ENCODE measurements at regions not wholly inside any gene's neighbourhood (a gene's known extent, or its start where the extent isn't known, plus 50 kb on each side); places are given as distances from the start of the nearest gene placed in this dataset.

- no peaks in the 10 kb centered on the region for H3K9me3 ChIP-seq
- H3K4me1 ChIP-seq = peaks cover 17% of the 10 kb centered on the region
- no peaks in the 10 kb centered on the region for H3K36me3 ChIP-seq
- no peak for DNase-seq
- no peak overlapping the region for H3K4me3 ChIP-seq (ENCODE audit: low read depth, low read length)
- no peak for TF ChIP-seq CTCF (IDR thresholded peaks at IDR 0.05; ENCODE audit: low read depth, low read length)
- no peaks in the 10 kb centered on the region for H3K27me3 ChIP-seq
Observed at GRCh38 chr2:2921011-2921720, 456.5 kb downstream of the EIPR1 start.

DNA sequence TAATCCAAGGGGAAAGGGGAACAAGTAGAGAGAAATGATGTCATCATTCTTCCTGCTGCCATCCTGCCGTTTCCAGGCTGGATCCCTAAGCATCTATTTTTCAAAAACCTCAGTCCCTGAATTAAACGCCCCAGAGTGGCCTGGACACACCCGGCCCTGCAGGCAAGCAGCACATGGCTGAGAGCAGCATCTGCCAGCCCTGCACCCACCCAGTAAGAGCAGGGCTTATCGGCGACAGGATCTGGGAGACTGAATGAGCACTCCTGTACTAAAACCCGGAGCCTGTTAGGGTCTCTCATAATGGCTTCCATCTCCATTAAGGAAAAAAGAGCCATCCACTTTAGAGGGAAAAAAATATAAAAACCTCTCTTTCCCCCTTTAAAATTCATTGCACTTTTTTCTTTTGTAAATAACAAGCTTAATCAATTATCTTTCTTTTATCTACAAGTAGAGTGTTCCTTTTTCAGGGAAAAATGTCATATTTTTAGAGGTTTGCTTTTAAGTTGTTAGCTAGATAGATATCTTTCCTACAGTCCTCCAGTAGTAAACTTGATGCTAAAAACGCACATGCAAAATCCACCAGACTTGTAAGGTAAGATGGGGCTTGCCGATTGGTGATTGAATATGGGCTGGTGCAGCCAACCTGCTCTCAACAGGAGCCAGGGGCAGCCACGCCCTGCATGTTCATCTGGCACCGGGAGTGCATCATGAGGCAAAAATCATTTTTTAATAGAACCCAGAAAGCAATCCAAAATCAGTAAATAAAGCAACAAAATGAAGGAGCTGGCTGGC lies 457.8 kb downstream of the EIPR1 start:
- H3K36me3 ChIP-seq = no peaks in the 10 kb centered on the region
- H3K4me1 ChIP-seq = peaks cover 22% of the 10 kb centered on the region
- no peaks in the 10 kb centered on the region for H3K27me3 ChIP-seq
- peak overlapping the region; percentile 25; the same call in 1 of the 2 replicates for H3K4me3 ChIP-seq (ENCODE audit: low read depth, low read length)
- no peaks in the 10 kb centered on the region for H3K9me3 ChIP-seq
- no peak for TF ChIP-seq CTCF (IDR thresholded peaks at IDR 0.05; ENCODE audit: low read depth, low read length)
- DNase-seq = peak; percentile 92

DNA sequence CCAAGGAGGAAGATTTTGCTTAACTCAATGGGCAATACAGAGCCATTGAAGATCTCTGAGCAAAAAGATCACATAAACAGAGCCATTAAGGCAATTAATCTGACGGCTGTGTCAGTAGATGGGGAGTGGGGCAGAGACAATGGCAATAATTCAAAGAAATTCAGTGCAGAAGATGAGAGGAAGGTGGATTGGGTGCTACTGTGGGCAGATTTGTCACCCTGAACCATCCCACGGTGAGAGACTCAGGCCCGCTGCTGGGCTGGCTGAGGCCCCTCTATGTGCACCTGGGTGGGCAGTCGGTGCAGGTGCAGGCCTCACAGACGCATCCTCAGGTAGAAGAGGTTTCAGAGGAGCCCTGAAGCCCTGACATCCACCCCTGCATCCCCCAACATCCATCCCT lies 458.6 kb downstream of the EIPR1 start:
- no peak for TF ChIP-seq CTCF (IDR thresholded peaks at IDR 0.05; ENCODE audit: low read depth, low read length)
- no peaks in the 10 kb centered on the region for H3K9me3 ChIP-seq
- no peaks in the 10 kb centered on the region for H3K36me3 ChIP-seq
- no peak for DNase-seq
- no peak overlapping the region for H3K4me3 ChIP-seq (ENCODE audit: low read depth, low read length)
- peaks cover 27% of the 10 kb centered on the region for H3K4me1 ChIP-seq
- no peaks in the 10 kb centered on the region for H3K27me3 ChIP-seq

GRCh38 chr2:2916621-2917020 lies 461.0 kb downstream of the EIPR1 start:
- Histone ChIP-seq H3K36me3 (no peaks in the 10 kb centered on the region), H3K4me3 (ENCODE audit: low read depth, low read length) (no peak overlapping the region), H3K9me3 (no peaks in the 10 kb centered on the region), H3K27me3 (no peaks in the 10 kb centered on the region), H3K4me1 (peaks cover 27% of the 10 kb centered on the region)
- TF ChIP-seq CTCF (IDR thresholded peaks at IDR 0.05; ENCODE audit: low read depth, low read length) = no peak
- no peak for DNase-seq

DNA sequence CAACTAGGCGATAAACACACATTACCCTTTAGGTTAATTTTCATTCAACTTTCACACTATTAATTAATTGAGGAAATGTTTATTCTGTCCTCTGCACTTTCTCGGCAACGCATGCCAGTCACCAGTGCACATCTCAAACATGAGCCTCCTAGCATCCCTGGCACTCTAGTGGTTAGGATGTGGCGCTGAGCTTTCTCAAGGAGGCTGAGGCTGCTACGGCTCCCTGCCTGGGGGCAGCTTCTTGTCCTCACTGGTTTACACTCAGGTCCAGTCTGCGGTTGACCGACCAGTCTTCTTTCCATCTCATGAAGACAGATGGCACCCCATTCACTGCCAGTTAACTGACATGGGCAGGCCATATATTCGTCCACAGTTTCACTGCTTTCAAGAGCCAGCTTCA lies 463.4 kb downstream of the EIPR1 start:
- no peaks in the 10 kb centered on the region for H3K9me3 ChIP-seq
- DNase-seq = no peak
- no peak overlapping the region for H3K4me3 ChIP-seq (ENCODE audit: low read depth, low read length)
- peaks cover 17% of the 10 kb centered on the region for H3K4me1 ChIP-seq
- no peak for TF ChIP-seq CTCF (IDR thresholded peaks at IDR 0.05; ENCODE audit: low read depth, low read length)
- no peaks in the 10 kb centered on the region for H3K36me3 ChIP-seq
- H3K27me3 ChIP-seq = no peaks in the 10 kb centered on the region

GRCh38 chr2:2913601-2914120 lies 464.0 kb downstream of the EIPR1 start:
- H3K9me3 ChIP-seq = no peaks in the 10 kb centered on the region
- H3K4me1 ChIP-seq = peaks cover 11% of the 10 kb centered on the region
- no peaks in the 10 kb centered on the region for H3K27me3 ChIP-seq
- no peaks in the 10 kb centered on the region for H3K36me3 ChIP-seq
- no peak for TF ChIP-seq CTCF (IDR thresholded peaks at IDR 0.05; ENCODE audit: low read depth, low read length)
- DNase-seq = no peak
- no peak overlapping the region for H3K4me3 ChIP-seq (ENCODE audit: low read depth, low read length)

Data from BE2C (cell line).